Tibial nerve (tissue), 4 donors: ENCODE measurements at regions not wholly inside any gene's neighbourhood (a gene's known extent, or its start where the extent isn't known, plus 50 kb on each side); places are given as distances from the start of the nearest gene placed in this dataset.
A peak's percentile ranks its signal among the peaks of the same experiment; 100 is the strongest.

Experiments
- DNase-seq, 2 donors: peaks; one replicate each; pipeline ENCODE4 v3.0.0-alpha.2; 2019; ENCODE audit warnings: low spot score in 2 of 2
- H3K27ac ChIP-seq, 4 donors: fragments of 200-600 bp; sonication (generic) in 3 of 4; one replicate each; pipeline ENCODE4 v1.5.1; 2017 to 2019; ENCODE audit warnings: mild to moderate bottlenecking in 1 of 4
- H3K27me3 ChIP-seq, 2 donors: fragments of 200-600 bp; sonication (generic) in 1 of 2; one replicate each; pipeline versions ENCODE4 v1.5.1 to v1.6.0; 2017 to 2019
- H3K36me3 ChIP-seq, 3 donors: fragments of 200-600 bp; sonication (generic); one replicate each; pipeline ENCODE4 v1.5.1; 2018 to 2019
- H3K4me1 ChIP-seq, 4 donors: fragments of 200-600 bp; sonication (generic) in 3 of 4; one replicate each; pipeline ENCODE4 v1.5.1; 2017 to 2019
- H3K4me3 ChIP-seq, 4 donors: fragments of 200-600 bp; sonication (generic) in 3 of 4; one replicate each; pipeline ENCODE4 v1.5.1; 2017 to 2019; ENCODE audit warnings: mild to moderate bottlenecking in 1 of 4, moderate library complexity in 1 of 4
- H3K9me3 ChIP-seq, 4 donors: fragments of 200-600 bp; sonication (generic) in 3 of 4; one replicate each; pipeline ENCODE4 v1.5.1; 2017 to 2019
- EP300 ChIP-seq, 2 donors: sonication (generic); formaldehyde crosslinking; IDR thresholded peaks; one replicate each; pipeline ENCODE4 v1.6.1; 2017; ENCODE audit warnings: antibody characterized with exemption in 2 of 2, mild to moderate bottlenecking in 1 of 2
- POLR2A ChIP-seq, 2 donors: fragments of 450-650 bp; IDR thresholded peaks; one replicate each; pipeline ENCODE4 v1.6.1; 2017; ENCODE audit warnings: antibody characterized with exemption in 2 of 2, mild to moderate bottlenecking in 2 of 2, moderate library complexity in 2 of 2
- WGBS, 2 donors: methylation state at CpG; one replicate each; pipeline ENCODE4 v1.1.5; 2018; 5-methylcytosine and 5-hydroxymethylcytosine counted together
- TF ChIP-seq, protein P1 (sequence below), 5 experiments: fragments of 200-600 bp in 3 of 5; fragments of 450-650 bp in 2 of 5; sonication (generic) in 3 of 5; IDR thresholded peaks; one replicate each; pipeline ENCODE4 v1.5.1; 2016 to 2019; ENCODE audit warnings: antibody characterized with exemption in 5 of 5, mild to moderate bottlenecking in 3 of 5, moderate library complexity in 2 of 5

DNA sequence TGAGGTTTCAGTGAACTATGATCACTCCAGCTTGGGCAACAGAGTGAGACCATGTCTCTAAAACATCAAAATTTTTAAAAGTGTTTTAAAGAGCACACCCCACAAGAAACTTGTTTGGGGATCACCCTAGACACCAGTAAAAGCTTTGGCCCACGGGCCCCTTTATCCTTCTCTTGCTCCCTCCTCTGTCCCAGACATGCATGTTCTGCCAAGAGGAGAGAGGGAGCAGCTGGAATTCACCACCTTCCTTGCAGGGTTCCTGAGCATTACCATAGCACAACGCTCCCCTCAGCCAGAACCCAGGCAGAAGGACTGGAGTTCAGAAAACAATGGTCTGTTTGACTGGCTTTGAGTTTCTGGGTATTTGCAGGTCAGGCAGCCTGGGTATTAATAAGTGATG lies 214.3 kb upstream of the CDH5 start:
- H3K27ac ChIP-seq, result peak overlapping the region; percentile 2 to 84 (median 68)
- TF ChIP-seq, protein P1, sequence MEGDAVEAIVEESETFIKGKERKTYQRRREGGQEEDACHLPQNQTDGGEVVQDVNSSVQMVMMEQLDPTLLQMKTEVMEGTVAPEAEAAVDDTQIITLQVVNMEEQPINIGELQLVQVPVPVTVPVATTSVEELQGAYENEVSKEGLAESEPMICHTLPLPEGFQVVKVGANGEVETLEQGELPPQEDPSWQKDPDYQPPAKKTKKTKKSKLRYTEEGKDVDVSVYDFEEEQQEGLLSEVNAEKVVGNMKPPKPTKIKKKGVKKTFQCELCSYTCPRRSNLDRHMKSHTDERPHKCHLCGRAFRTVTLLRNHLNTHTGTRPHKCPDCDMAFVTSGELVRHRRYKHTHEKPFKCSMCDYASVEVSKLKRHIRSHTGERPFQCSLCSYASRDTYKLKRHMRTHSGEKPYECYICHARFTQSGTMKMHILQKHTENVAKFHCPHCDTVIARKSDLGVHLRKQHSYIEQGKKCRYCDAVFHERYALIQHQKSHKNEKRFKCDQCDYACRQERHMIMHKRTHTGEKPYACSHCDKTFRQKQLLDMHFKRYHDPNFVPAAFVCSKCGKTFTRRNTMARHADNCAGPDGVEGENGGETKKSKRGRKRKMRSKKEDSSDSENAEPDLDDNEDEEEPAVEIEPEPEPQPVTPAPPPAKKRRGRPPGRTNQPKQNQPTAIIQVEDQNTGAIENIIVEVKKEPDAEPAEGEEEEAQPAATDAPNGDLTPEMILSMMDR (IDR thresholded peaks at IDR 0.05), result no peak
- TF ChIP-seq POLR2A (IDR thresholded peaks at IDR 0.05), result no peak
- TF ChIP-seq EP300 (IDR thresholded peaks at IDR 0.05), result no peak

DNA sequence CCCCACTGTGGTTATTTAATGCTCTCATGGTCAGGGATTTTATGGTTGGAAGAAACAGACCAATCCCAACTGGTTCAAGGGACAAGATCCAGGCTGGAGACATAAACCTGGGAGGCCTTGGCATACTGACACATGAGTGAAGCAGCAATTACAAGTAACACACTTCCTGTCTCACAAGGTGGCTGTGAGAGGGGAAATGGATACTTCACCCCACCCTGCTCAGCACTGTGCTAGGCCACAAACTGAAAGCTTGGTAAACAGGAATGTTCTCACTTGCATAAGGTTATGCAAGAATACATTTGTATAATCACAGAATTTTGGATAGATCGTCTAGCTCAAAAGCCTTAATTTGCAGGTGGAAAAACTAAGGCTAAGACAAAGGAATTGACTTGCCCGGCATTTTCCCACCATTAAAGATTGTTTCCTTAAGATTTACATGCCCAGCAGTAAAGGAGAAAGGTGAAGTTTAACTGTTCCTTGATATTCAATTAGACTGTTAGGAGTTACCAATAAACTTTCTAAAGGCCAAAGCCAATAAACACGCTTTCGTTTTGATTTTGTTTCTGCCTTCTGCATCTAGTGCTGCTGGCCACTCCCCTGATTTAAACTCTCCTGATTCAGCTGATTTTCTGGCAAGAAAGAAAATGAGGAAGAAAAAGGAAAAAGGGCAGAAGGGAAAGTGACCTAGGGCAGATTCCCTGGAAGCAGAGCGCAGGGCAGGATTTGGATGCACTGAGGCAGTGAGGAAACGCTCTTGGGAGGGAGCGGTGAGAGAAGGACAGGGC lies 215.6 kb upstream of the CDH5 start:
- Histone ChIP-seq H3K36me3 (no peaks in the 10 kb centered on the region), H3K27ac (peak overlapping the region; percentile 2 to 84 (median 68)), H3K4me1 (peaks cover 0 to 55% (median 14%) of the 10 kb centered on the region in 4 donors), H3K27me3 (no peaks in the 10 kb centered on the region), H3K9me3 (no peaks in the 10 kb centered on the region), H3K4me3 (no peak overlapping the region)
- DNase-seq, result no peak
- TF ChIP-seq EP300 (IDR thresholded peaks at IDR 0.05), result peak in 1 of 2 donors; percentile 66
- TF ChIP-seq, protein P1 (IDR thresholded peaks at IDR 0.05), result no peak
- 47 to 59% methylated on average over 7 of the region's 7 CpGs for WGBS, 2 donors

More for the DNA sequence above, 214.3 kb upstream of the CDH5 start:
- H3K4me1 ChIP-seq, result peaks cover 0 to 55% (median 14%) of the 10 kb centered on the region in 4 donors
- H3K9me3 ChIP-seq, result no peaks in the 10 kb centered on the region
- WGBS, 2 donors, result 38 to 65% methylated on average over 2 of the region's 2 CpGs
- H3K36me3 ChIP-seq, result no peaks in the 10 kb centered on the region
- H3K4me3 ChIP-seq, result no peak overlapping the region
- H3K27me3 ChIP-seq, result no peaks in the 10 kb centered on the region
- DNase-seq, result no peak

DNA sequence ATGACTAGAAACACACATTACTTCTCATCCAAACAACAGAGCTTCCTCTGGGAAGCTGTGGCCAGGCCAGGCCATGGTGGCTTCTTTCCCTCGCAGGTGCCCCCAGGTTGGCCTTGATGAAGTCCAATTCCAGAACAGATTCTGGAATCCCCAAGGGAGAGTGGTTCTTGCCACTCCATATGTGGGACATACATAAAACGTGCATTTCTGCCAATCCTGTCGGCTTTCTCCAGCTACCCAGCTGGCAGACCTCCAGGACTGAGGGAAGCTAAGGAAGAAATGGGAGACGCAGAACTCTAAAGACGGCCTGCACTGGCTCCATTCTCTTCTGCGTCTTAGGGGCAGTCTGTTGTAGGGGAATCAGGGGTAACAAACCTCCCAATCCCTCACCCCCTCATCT lies 219.2 kb upstream of the CDH5 start:
- 65 to 75% methylated on average over 6 of the region's 6 CpGs for WGBS, 2 donors
- H3K27me3 ChIP-seq, result no peaks in the 10 kb centered on the region

DNA sequence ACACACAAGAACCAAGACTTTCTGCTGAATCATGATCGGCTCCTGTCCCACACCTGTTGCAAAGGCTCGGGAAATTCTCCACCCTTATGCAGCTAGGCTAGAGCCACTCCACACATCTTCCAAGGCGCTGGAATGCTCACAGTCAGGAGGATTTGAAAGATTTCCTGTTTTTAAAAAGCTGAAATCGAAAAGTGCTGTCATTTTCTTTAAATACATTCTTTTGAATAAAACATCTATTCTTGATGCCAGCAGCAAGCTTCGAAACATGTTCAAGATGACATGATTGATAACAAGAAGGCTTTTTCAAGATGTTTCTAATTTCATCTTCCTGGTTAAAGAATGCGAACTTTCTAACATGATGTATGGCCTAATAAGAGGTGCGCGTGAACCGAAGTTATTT lies 219.7 kb upstream of the CDH5 start:
- H3K4me3 ChIP-seq, result no peak overlapping the region
- no peaks in the 10 kb centered on the region for H3K36me3 ChIP-seq
- H3K27ac ChIP-seq, result no peak overlapping the region
- no peaks in the 10 kb centered on the region for H3K9me3 ChIP-seq
- 82 to 88% methylated on average over 9 of the region's 9 CpGs for WGBS, 2 donors
- no peak for DNase-seq
- no peaks in the 10 kb centered on the region for H3K27me3 ChIP-seq
- TF ChIP-seq POLR2A (IDR thresholded peaks at IDR 0.05), result no peak
- peaks cover 0 to 18% (median 4%) of the 10 kb centered on the region in 4 donors for H3K4me1 ChIP-seq

More for the DNA sequence above, 219.2 kb upstream of the CDH5 start:
- H3K27ac ChIP-seq, result no peak overlapping the region
- no peak overlapping the region for H3K4me3 ChIP-seq
- H3K9me3 ChIP-seq, result no peaks in the 10 kb centered on the region
- no peak for DNase-seq
- peaks cover 0 to 23% (median 6%) of the 10 kb centered on the region in 4 donors for H3K4me1 ChIP-seq
- no peaks in the 10 kb centered on the region for H3K36me3 ChIP-seq
- TF ChIP-seq, protein P1 (IDR thresholded peaks at IDR 0.05), result no peak
- TF ChIP-seq POLR2A (IDR thresholded peaks at IDR 0.05), result no peak
- TF ChIP-seq EP300 (IDR thresholded peaks at IDR 0.05), result no peak

DNA sequence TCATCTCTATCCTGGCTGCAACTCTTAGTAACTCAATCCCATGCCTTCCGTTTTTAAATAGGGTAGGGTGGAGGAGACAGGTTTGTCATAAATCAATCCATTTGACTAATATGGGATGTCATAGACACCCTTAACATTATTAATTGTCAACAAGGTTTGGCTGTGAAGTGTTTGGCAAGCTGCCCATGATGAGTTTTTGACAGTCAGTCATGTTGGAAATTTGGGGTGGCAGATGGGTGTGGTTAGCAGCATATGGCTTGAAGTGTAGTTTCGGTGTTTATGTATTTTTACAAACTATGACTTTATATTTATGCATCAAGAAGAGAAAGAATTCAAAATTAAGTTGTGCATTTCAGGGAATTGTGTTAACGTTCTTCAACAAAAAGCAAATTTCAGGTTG lies 221.8 kb upstream of the CDH5 start:
- no peaks in the 10 kb centered on the region for H3K36me3 ChIP-seq
- no peak for DNase-seq
- no peaks in the 10 kb centered on the region for H3K27me3 ChIP-seq
- no peak overlapping the region for H3K27ac ChIP-seq
- TF ChIP-seq, protein P1 (IDR thresholded peaks at IDR 0.05), result no peak
- TF ChIP-seq EP300 (IDR thresholded peaks at IDR 0.05) (no peak), POLR2A (IDR thresholded peaks at IDR 0.05) (no peak)
- H3K9me3 ChIP-seq, result no peaks in the 10 kb centered on the region
- WGBS, 2 donors, result 94% methylated on average over 3 of the region's 3 CpGs
- no peak overlapping the region for H3K4me3 ChIP-seq
- H3K4me1 ChIP-seq, result no peaks in the 10 kb centered on the region
